CD4-positive, alpha-beta T cell treated with Interleukin-2 at 100 ng/mL for 4 hours (primary cell): ENCODE measurements at regions not wholly inside any gene's neighbourhood (a gene's known extent, or its start where the extent isn't known, plus 50 kb on each side); places are given as distances from the start of the nearest gene placed in this dataset.

ENCODE experiments used
- DNase-seq: peaks from one replicate; pipeline ENCODE4 v3.0.0-alpha.2; 2020; ENCODE audit warnings: low spot score

DNA sequence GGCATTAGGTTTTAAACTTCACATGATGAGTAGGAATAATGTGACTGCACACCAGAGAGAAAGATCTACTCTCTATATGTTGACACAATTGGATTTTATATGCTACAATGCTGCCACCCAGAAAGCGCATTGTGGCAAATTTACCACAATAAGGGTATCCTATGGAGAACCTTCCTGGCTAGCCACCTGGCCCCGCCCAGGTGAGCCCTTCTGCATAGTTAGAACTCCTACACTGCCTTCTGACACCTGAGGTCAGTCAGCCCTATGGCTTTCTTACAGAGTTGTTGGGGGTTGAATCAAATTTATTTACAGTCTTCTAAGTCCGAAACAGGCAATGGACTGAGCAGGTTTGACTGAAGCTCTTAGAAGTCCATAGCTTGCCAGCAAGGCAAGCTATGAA, 153.8 kb upstream of the S100G start:
- no peak for DNase-seq

DNA sequence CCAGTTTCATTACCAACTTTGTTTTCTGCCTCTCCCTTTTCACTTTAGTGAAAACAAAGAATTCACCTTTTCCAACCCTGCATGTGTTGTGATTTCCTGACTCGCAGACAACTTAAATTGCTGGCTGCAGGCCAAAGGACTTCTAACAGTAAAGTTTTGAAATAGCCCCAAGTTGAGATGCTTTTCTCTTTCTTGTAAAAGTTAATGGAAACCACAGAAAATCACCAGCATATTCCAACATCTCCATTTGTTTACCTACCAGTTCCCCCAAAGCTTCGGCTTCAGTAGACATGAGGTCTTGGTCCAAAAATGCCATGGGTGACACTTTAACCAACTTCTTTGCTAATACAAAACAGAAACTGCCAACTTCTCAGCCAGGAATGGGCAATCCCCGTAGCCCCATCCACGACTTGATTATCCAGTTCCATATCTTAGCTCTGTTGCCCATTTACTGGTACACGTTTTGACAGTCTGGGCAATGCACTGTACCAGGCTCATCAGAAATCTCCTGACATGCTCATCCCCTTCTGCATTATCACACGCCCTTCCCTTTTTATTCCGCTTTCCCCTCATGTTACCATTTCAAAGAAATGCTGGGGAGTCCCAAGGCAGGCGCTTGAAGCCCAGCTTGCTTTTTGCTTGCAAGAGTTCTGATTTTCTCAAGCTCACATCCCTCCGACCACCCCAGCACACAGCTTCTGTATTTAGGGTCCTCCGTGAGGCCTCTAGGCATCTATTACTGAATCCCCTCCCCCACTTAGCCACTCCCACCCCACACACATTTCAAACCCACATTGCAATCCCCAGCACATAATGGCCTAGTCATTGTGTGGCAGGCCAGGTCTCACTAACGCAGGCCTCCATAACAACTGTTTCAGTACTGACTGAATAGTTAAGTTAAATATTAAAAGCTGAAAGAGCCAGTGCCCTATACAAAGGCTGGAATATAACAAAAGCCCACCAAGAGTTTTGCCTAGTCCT, 137.9 kb upstream of the S100G start:
- DNase-seq, result no peak

DNA sequence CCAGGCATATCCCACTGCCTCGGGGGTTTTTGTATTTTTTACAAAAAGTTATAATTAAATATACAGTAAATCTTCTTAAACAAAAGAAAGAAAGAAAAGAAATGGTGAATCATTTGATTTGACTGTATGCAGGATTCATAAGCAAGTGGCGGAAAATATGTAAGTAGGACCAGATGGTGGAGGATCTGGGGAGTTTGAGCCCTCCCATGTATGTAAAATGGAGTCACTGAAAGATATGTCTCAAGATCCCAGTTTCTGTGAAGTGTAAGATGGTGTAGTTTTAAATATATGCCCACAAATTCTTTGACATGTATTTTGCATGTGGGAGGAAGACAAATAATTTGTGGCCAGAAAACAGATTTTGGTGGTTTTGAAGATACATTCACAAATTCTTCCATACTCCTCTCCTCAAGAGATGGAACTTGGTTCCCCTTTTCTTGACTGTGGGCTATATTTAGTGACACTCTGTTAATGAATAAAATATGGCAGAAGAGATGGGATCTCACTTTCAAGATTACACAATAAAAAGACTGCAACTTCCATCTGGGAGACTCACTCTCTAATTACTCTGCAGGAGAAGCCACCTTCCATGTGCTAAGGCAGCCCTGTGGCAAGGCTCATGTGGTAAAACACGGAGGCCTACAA, 133.6 kb upstream of the S100G start:
- DNase-seq, result no peak

DNA sequence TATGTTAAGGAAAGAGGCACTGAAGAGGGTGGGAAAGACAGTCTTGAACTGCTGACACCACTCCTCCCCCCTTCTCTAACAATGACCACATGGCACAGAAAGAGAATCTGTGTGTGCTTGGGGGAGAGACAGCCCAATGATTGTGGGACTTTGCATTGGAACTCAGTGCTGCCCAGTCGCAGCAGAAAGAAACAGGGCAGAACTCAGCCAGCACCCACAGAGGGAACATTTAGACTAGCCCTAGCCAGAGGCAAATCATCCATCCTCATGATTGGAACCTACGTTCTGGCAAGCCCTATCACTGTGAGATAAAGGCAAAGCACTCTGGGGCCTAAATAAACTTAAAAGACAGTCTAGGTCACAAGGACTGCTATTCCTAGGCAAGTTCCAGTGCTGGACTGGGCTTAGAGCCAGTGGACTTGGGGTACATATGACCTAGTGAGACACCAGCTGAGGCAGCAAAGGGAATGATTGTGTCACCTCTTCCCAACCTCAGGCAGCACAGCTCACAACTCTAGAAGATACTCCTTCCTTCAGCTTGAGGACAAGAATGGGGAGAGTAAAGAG, 132.8 kb upstream of the S100G start:
- DNase-seq, result no peak

DNA sequence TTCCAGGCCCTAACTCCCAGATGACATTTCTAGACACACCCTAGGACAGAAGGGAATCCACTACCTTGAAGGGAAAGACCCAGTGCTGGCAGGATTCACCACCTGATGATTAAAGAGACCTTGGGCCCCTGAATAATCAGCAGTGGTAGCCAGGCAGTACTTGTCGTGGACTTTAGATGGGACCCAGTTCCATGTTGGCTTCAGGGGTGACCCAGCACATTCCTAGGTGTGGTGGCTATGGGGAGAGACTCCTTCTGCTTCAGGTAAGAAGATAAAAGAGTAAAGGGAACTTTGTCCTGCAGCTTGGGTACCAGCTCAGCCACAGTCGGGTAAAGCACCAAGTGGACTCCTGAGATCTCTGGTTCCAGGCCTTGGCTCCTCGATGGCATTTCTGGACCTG, 131.8 kb upstream of the S100G start:
- DNase-seq, result no peak

DNA sequence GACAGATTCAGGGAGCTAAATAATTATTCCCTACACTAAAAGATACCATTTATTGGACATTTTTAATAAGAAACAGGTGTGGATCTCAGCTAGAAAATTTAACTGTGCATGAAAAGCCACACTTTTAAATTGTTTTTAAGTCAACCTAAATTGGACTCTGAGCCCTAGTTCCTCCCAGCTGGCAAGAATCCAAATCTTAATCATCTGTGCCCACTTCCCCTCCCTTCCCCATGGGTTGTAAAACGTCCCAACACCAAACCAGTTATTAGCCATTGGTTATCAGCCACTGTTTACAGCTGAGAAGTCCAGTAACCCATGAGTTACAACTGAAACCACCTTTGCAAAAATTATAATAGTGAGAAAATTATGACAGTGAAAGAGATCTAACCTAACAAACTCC, 125.6 kb upstream of the S100G start:
- DNase-seq, result no peak

DNA sequence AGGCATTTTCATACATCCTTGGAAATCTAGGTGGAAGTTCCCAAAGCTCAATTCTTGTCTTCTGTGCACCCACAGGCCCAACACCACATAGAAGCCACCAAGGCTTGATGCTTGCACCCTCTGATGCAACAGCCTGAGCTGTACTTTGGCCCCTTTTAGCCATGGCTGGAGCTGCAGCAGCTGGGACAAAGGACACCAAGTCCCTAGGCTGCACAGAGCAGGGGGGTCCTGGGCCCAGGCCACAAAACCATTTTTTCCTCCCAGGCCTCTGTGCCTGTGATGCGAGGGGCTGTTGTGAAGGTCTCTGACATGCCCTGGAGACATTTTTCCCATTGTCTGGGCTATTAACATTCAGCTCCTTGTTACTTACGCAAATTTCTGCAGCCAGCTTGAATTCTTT, 124.0 kb upstream of the S100G start:
- no peak for DNase-seq

DNA sequence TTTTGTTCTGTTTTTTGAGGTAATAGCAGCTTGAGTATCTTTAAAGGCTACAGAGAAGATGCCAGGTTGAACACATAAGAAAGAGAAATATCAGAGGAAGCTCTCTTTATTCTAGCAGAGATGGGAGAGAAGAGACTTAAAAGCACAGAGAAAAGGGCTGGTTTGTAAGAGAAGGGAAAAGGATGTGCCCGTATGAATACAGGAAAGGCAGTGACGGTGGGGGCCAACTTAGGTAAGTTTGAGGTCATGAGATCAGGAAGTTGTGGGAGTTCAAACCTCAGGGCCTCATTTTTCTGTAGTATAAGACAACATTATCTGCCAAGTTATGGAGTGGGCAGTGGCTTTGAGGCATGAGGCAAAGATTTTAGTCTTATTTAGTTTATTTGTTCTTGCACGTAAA, 121.3 kb upstream of the S100G start:
- peak; percentile 2 for DNase-seq
